ENCODE measurements at regions not wholly inside any gene's neighbourhood (a gene's known extent, or its start where the extent isn't known, plus 50 kb on each side); places are given as distances from the start of the nearest gene placed in this dataset.
"Not testable (repeated sequence)": the region's sequence is repeated elsewhere in the genome, so short reads cannot be mapped to it uniquely, and the experiment has no call there.

DNA sequence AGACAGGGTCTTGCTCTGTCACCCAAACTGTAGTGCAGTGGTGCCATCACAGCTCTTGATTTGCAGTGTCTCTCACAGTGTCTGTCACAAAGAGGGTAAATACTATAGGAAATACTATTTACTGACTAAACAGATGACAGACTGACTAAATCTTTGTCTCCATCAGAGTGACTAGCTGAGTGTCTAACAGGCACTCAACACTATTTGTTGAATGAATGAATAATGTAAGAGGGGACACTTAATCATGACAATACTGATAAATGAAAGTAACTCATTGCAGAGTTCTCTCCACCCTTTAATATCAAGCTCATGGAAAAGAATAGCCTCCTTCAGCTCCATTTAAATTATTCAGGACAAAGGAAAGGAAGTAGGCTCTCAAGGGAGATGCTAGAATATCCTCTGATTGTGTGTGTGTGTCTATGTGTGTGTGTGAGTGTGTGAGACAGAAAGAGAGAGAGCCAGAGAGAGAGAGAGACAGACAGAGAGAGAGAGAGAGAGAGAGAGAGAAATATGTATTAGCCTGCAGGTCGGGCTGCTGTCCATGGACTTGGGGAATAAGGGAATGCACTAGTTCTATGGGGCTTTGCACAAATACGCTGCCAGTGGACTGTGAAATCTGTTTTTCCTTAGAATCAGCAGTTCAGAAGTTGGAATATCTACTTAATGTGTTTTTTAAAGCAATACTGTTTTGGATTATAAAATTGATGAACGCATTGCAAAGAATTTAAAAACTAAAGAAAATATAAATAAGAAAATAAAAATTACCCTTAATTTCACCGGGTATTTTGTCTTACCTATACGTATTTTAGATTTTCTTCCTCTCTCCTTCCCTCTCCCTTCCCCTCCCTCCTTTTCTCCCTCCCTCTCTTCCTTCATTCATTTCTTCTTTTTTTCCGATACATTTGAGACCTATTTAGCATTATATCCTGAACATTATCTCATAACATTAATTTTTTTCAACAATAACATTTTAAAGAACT lies 132.9 kb upstream of the LRIG1 start:
- no peak for DNase-seq

- peak; percentile 27 for DNase-seq
Observed at GRCh38 chr3:66638717-66639116, 137.9 kb upstream of the LRIG1 start.

- DNase-seq: peak; percentile 32
Observed at GRCh38 chr3:66639809-66640356, 139.1 kb upstream of the LRIG1 start.

GRCh38 chr3:66642019-66642418 lies 141.2 kb upstream of the LRIG1 start:
- no peak for DNase-seq

- no peak for DNase-seq
Observed at GRCh38 chr3:66642484-66642883, 141.7 kb upstream of the LRIG1 start.

DNA sequence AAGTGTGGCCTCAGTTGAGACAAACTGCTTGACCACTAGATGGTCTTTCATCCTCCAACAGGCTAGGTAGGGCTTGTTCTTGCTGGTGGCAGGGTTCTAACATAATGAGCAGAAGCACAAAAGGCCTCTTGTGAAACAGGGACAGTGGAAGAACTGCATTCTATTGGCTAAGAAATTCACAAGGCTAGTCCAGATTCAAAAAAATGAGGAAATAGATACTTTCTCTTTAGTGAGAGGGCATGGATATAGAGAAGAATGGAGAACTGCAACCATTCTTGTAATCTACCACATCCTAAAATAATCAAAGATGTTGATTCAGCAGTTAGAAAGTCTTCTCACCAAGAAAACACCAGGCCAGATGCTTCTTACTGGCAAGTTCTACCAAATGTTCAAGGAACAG lies 143.7 kb upstream of the LRIG1 start:
- DNase-seq: peak; percentile 72

GRCh38 chr3:66648975-66649374 lies 148.2 kb upstream of the LRIG1 start:
- no peak for DNase-seq

DNA sequence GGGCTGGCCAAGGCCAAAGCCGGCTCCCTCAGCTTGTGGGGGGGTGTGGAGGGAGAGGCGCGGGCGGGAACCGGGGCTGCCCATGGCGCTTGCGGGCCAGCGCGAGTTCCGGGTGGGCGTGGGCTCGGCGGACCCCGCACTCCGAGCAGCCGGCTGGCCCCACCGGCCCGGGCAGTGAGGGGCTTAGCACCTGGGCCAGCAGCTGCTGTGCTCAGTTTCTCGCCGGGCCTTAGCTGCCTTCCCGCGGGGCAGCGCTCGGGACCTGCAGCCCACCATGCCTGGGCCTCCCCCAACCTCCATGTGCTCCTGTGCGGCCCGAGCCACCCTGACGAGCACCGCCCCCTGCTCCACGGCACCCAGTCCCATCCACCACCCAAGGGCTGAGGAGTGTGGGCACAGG lies 150.7 kb upstream of the LRIG1 start:
- not testable (repeated sequence) for DNase-seq

DNA sequence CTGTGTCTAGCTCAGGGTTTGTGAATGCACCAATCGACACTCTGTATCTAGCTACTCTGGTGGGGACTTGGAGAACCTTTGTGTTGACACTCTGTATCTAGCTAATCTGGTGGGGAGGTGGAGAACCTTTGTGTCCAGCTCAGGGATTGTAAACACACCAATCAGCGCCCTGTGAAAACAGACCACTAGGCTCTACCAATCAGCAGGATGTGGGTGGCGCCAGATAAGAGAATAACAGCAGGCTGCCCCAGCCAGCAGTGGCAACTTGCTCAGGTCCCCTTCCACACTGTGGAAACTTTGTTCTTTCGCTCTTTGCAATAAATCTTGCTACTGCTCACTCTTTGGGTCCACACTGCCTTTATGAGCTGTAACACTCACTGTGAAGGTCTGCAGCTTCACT lies 151.3 kb upstream of the LRIG1 start:
- DNase-seq: not testable (repeated sequence)

DNA sequence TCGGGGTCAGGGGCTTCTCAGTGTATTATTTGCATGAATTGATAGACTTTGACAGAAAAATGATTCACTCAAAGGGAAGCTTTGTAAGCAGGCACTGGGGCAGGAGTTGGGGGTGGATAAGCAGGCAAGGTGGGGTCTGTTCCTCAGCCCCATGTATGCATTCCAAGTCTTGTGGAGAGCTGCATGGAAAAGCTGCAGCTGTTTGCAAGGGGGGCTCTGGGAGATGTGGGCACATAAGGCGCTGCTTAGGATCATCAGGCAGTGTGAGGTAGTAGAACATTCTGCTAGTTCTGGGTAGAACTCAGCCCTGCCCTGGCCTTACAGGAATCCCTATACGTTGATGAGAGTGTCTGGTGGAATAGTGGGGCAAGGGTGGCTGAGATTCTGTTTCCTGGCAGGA lies 154.2 kb upstream of the LRIG1 start:
- DNase-seq: no peak

- no peak for DNase-seq
Observed at GRCh38 chr3:66655671-66656070, 154.8 kb upstream of the LRIG1 start.

DNA sequence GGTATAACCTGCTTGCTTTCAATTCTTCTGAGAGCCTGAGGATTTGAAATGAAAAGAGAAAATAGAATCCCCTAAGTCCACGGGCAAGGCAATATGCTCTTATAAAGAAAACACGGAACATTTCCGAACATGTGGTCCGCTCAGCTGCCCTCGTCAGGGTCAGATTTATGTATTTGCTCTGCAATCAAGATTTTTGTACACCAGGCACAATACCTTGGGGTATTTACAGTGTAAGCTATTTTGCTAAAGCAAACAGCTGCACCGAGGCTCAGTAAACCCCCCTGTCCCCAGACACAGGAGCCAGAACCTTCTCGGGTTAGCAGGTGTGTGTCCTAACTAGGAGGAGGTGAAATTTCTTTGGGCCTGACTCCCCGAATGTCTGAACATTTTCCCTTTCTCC lies 155.8 kb upstream of the LRIG1 start:
- no peak for DNase-seq

DNA sequence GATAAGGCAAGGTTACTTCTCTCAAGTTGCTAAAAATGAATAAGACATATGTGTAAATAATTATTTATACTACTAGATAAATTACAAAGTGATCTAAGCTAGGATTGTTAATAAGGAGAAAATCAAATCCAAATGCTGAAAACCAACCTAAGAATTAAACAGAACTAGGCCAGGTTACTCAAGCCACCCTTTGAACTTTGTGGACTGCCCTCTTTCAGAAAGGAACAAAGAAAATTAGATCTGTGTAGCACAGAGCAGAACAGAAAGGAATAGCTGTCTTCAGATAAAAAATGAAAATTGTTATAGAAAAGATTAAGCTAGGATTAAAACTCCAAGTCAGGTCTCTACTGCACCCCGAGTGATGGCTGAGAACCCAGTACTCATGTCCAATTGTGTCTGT lies 158.2 kb upstream of the LRIG1 start:
- DNase-seq: no peak

- no peak for DNase-seq
Observed at GRCh38 chr3:66661628-66662027, 160.8 kb upstream of the LRIG1 start.

DNA sequence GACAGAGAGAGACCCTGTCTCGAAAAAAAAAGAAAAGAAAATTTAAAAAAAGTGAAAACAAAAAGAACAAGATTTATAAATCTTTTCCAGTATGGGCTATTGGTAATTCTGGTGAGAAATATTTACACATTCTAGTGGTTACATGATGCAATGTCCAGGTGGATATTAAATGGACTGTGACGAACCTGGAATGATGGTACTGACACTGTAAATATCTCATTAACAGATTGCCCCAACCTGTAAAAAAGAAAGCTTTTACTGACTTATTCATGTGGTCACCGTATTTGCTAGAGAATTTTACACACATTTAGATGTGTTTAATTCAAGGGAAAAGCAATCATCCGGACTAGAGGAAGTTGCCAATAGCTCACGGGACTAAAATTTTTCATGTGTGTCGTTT lies 162.1 kb upstream of the LRIG1 start:
- no peak for DNase-seq

GRCh38 chr3:66665021-66665695 lies 164.3 kb upstream of the LRIG1 start:
- DNase-seq: no peak

DNA sequence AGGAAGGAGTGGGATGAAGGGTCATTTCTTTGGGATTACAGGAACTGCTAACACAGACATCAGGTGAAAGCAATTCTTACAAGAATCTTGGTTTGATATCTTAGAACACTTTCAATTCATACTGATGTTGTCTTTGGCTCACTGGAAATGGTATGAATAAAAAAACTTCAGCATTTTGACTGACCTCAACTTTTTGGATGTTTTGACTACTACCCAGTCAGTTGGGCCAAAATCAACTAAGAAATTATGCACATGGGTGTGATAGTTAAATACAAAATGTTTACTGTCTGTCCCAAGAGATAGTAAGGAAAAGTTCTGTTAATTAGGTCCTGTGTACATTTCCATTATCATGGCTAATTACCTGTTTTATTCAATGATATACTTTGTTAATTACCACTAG lies 165.5 kb upstream of the LRIG1 start:
- DNase-seq: no peak

GRCh38 chr3:66667263-66667662 lies 166.4 kb upstream of the LRIG1 start:
- DNase-seq: no peak

DNA sequence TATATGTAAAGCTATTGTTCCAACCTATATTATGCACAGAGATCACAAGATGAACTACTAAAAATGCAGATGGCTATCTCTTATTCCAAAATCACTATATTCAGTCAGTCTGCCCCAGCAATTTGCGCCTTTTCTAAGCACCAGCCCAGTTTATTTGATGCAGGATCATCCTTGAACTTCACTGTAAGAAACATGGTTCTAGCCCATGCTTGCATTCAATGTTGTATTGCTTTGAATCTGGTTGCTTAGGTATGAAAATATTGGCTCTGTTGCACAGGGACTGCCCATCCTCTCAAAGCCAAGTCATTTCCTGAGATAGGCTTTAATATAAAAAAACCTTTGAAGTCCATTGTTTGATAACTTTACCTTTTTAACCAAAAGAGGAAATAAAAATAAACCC lies 170.5 kb upstream of the LRIG1 start:
- DNase-seq: no peak

DNA sequence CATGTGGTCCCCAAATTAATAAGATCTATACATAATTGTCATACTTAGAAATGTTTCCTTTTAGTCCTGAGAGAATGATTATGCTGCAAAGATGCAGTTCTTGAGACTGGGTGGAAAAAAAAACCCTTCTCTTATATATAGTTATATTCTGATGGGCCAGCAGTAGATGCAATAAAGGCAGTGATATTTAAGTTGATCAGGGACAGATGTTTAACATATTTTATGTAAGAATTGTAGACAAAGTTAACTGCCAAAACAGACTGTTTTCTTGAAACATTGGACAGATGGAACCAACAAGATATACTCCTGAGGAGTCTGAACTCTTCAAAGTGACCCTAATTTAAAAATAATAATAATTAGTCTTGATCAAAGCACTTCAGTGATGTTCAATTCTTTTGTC lies 172.0 kb upstream of the LRIG1 start:
- no peak for DNase-seq

- DNase-seq: no peak
Observed at GRCh38 chr3:66673293-66673692, 172.5 kb upstream of the LRIG1 start.

GRCh38 chr3:66675366-66675765 lies 174.5 kb upstream of the LRIG1 start:
- DNase-seq: no peak

GRCh38 chr3:66692042-66692765 lies 191.4 kb upstream of the LRIG1 start:
- DNase-seq: no peak

Data from inflammatory macrophage treated with lipopolysaccharide for 4 hours (primary cell).